MM.1S (cell line): ENCODE measurements at regions not wholly inside any gene's neighbourhood (a gene's known extent, or its start where the extent isn't known, plus 50 kb on each side); places are given as distances from the start of the nearest gene placed in this dataset.
"Not testable (repeated sequence)": the region's sequence is repeated elsewhere in the genome, so short reads cannot be mapped to it uniquely, and the experiment has no call there.

Source experiments
- EZH2phosphoT487 ChIP-seq: fragments of 300-600 bp; sonication (generic); IDR thresholded peaks from 2 replicates; pipeline ENCODE4 v1.6.1; 2018; ENCODE audit warnings: antibody characterized with exemption, low read length
- TF ChIP-seq, protein P1 (sequence below): fragments of 300-600 bp; sonication (generic); IDR thresholded peaks from 2 replicates; pipeline ENCODE4 v1.5.1; 2016; ENCODE audit warnings: antibody characterized with exemption, low read length, mixed read lengths

DNA sequence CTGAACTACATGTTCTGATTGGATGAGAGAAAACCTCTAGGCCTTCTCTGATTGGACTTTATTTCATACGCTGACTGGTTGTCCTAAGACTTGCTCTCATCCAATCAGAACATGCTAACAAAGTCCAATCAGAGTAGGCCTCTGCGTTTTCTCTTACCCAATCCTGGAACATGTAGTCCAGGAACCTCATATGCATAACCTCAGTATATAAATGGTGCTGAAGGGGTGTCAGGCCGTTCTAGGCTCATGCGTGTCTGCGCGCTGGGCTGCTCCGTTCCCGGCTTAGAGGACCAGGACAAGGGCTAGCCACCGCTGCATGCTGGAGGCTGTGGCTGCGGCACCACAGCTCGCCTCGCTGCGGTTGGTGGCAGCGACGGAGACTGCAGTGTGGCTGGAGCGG, 68.3 kb upstream of the THOC3 start:
- TF ChIP-seq, protein P1, sequence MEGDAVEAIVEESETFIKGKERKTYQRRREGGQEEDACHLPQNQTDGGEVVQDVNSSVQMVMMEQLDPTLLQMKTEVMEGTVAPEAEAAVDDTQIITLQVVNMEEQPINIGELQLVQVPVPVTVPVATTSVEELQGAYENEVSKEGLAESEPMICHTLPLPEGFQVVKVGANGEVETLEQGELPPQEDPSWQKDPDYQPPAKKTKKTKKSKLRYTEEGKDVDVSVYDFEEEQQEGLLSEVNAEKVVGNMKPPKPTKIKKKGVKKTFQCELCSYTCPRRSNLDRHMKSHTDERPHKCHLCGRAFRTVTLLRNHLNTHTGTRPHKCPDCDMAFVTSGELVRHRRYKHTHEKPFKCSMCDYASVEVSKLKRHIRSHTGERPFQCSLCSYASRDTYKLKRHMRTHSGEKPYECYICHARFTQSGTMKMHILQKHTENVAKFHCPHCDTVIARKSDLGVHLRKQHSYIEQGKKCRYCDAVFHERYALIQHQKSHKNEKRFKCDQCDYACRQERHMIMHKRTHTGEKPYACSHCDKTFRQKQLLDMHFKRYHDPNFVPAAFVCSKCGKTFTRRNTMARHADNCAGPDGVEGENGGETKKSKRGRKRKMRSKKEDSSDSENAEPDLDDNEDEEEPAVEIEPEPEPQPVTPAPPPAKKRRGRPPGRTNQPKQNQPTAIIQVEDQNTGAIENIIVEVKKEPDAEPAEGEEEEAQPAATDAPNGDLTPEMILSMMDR: not testable (repeated sequence)
- TF ChIP-seq EZH2phosphoT487: not testable (repeated sequence)
